HG03103 (cell line): ENCODE measurements at regions not wholly inside any gene's neighbourhood (a gene's known extent, or its start where the extent isn't known, plus 50 kb on each side); places are given as distances from the start of the nearest gene placed in this dataset.
"Not testable (repeated sequence)": the region's sequence is repeated elsewhere in the genome, so short reads cannot be mapped to it uniquely, and the experiment has no call there.

Experiments
- ATAC-seq: cut with Tn5 transposase; IDR thresholded peaks from one replicate; pipeline ENCODE4 v1.9.1; 2021; ENCODE audit warnings: low read depth; ENCODE audit not compliant: unreplicated experiment

- ATAC-seq, result no peak
Observed at GRCh38 chr10:118943253-118943652, 86.3 kb upstream of the NANOS1 start.

- ATAC-seq, result no peak
Observed at GRCh38 chr10:118944959-118945633, 84.4 kb upstream of the NANOS1 start.

- no peak for ATAC-seq
Observed at GRCh38 chr10:118948786-118949185, 80.7 kb upstream of the NANOS1 start.

- ATAC-seq, result no peak
Observed at GRCh38 chr10:118950190-118950680, 79.3 kb upstream of the NANOS1 start.

DNA sequence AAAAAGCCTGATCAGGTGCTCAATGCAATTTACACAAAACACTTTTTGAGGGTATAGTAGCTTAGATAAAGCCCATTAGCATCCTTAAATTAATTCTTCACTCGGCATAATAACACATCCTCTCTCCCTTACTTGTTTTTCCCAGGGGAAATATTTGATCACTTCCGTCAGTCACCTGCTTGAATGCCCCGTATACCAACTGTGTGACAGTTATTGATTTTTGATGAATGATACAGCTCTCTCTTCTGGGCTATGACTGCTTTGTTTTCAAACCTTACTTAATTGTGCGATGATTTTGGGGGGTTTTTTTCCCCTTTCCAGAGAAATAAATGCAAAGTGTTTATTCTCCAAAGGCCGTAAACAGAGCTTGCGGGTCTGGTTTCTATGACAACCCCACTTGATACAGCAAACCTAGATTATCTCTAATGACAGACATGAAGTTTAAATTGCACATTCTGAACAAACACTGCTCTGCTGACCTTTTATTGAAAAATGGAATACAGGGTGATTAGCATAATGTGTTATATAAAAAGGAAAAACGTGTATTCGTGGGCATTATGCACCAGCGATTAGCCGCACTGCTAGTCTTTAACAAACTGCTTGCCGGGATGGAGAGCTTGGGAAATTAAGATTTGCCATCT is 78.4 kb upstream of the NANOS1 start:
- no peak for ATAC-seq

GRCh38 chr10:118952493-118953295 is 76.8 kb upstream of the NANOS1 start:
- ATAC-seq, result no peak

GRCh38 chr10:118953598-118954393 is 75.7 kb upstream of the NANOS1 start:
- ATAC-seq, result no peak

DNA sequence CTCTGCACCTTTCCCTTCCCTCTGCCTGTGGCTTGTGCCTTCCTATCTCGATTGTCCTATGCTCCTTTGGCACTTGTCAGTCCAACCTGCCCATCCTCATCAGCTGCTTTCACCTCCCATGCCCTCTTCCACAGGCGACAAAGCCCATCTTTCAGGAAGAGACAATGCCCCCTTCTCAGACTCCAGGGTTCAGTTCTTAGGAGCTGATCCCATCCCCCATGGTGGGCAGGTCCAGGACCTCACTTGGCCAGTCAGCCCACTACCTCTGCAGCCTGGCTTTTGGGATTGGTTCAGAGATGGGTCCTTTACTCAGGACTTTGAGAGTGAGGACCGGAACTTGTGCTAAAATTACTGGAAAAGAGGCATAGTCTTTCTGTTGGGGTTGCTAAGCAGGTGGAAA is 74.0 kb upstream of the NANOS1 start:
- no peak for ATAC-seq

DNA sequence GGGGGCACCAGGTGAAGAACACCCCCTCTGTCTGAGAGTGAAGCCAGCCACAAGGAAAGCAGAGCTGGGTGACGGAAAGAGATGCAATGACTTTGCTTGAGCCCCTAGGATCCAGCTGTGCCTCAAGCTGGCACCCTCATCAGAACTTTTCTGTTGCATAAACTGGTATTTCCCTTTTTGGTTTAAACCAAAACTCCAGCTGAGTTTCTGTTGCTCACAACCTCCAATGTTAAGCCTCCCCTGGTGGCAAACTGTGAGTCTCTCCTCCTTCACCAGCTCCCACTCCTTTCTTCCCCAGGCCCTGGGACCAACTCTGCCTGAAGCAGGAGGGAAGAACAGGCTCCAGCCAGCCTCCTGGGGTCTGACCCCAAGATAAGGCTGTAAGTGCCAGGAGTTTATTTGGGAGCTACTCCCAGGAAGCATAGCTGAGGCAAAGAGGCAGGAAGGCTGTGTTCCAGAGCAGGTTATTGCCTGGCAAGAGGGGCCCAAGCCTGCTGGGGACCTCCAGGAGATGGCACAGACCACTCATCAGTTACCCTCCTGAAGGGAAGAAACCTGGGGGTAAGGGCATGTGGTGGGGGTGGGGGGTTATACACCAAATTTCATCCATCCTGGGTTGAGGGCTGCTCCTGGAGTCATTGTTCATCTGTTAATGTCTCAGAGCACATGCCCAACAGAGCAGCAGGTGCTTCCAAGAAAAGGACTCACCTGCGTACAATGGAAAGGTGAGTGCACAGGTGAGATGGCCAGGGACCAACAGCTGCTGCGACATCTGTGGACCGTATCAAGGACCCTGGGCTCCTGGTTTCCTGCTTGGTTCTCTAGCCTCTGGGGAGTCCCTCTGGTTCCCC is 73.3 kb upstream of the NANOS1 start:
- no peak for ATAC-seq

DNA sequence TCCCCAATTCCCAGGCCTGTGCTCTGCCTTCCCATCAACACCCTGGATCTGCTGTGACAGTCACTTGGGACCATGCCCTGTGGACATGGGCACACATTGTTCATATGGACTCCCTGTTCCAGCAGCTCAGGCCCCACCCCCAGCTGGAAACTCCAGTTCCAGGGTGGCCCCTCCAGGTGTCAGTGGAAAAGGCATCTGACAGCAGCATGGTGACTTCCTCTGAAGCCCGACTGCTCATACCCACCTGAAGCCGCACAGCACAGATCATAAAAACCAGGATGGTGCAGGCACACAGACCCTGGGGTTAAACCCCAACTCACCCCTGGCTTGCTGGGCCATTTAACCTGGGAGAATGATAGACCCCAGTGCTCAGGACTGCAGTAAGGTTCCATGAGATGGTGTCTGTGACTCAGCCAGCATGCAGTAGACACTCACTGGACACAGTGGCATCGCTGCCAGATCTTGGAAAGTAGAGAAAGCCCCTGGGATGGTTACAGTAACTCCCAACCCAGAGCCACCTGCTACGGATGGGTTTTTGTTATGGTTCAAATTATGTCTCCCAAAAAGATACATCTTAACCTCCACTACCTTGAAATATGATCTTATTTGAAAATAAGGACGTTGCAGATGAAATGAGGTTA is 72.6 kb upstream of the NANOS1 start:
- ATAC-seq, result no peak

GRCh38 chr10:118957443-118957825 is 72.1 kb upstream of the NANOS1 start:
- ATAC-seq, result no peak

GRCh38 chr10:118957966-118958365 is 71.5 kb upstream of the NANOS1 start:
- no peak for ATAC-seq

- ATAC-seq, result no peak
Observed at GRCh38 chr10:118958559-118958958, 71.0 kb upstream of the NANOS1 start.

DNA sequence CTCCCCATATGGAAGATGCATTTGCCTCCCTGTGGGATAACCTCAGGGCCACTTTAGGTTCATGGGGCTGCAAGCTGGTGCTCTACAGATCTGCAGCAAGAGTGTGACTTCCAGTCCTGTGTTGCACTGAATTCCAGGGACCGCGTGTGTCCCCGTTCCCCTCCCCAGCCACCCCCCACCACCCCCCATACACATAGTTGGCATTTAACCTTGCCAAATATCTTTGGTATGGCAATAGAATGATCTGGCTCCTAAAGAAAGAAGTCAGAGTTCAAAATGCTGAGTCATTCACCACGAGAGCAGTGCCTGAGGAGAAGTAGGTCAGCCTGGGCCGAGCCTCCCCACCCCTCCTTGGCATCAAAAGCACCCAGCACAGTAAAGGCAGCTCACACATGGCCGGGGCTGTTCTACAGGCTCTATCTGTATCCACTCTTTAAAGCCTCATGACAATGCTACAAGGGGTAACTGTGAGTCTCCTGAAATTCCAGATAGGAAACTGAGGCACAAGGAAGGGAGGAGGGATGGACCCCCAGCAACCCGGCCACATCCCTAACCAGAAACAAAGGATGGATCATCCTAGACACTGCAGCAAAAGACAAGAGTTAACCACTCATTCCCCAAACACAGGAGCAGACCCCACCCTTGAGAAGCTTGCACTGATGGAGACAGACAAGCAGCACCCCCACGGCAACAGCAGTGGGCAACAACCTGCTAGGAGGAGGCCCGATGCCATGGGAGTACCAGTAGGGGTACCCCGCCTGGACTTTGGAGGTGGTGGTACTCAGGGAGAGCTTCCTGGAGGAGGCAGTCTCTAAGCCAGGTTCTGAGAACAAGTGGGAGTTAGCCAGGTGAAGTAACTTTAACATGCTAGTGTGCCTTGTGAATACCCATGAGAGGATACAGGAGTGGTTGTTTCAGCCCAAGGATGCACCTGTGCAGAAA is 70.3 kb upstream of the NANOS1 start:
- no peak for ATAC-seq

- ATAC-seq, result no peak
Observed at GRCh38 chr10:118960157-118961090, 69.1 kb upstream of the NANOS1 start.

- no peak for ATAC-seq
Observed at GRCh38 chr10:118961436-118961835, 68.1 kb upstream of the NANOS1 start.

DNA sequence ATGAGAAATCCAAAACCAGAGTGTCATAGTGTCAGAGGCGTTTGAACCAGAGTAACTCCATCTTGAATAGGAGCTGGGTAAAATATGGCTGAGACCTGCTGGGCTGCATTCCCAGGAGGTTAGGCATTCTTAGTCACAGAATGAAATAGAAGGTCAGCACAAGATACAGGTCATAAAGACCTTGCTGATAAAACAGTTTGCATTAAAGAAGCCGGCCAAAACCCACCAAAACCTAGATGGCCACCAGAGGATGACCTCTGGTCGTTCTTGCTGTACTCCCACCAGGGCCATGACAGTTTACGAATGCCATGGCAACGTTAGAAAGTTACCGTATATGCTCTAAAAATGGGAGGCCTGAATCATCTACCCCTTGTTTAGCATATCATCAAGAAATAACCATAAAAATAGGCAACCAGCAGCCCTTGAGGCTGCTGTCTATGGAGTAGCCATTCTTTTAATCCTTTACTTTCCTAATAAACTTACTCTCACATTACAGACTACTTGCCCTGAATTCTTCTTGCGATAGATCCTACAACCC is 67.1 kb upstream of the NANOS1 start:
- not testable (repeated sequence) for ATAC-seq
